ENCODE measurements at regions not wholly inside any gene's neighbourhood (a gene's known extent, or its start where the extent isn't known, plus 50 kb on each side); places are given as distances from the start of the nearest gene placed in this dataset.

- no peak for DNase-seq
Observed at GRCh38 chr18:77866351-77866750, 616.7 kb downstream of the GALR1 start.

DNA sequence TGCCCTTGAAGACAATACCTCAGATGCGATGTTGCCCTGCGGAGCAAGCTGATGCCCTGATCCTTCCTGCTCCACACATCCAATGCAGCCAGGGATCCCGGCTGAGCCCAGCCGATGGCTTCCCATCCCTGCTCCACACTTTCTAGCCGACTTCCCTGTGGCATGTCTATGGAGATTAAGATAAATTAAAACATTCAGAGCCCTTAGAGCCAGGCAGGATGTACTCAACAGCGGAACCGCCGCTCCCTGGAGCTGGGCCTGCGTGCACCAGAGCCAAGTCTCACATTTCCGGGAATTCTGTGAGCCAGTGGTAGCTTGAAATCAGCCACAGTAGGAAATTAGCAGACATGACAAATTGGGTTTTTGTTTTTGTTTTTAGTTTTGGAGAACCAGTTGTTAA lies 620.6 kb downstream of the GALR1 start:
- DNase-seq, result no peak

DNA sequence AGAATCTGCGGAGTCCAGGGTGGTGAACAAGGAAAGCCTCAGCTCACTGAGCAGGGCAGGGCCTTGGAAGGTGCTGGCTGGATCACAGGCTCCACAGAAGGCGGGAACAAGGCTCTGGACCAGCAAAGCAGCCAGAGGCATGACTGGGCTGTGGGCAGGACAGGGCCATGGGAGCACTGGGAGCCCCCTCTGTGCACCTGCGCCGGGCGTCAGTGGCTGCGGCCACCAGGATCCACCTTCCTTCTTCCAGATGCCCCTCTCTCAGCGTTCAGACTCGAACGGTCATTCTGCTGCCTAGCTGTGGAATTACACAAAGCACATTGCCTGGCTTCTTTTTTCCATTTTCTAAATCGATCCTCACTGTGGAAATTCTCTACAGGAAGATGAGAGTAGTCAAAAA lies 621.2 kb downstream of the GALR1 start:
- no peak for DNase-seq

DNA sequence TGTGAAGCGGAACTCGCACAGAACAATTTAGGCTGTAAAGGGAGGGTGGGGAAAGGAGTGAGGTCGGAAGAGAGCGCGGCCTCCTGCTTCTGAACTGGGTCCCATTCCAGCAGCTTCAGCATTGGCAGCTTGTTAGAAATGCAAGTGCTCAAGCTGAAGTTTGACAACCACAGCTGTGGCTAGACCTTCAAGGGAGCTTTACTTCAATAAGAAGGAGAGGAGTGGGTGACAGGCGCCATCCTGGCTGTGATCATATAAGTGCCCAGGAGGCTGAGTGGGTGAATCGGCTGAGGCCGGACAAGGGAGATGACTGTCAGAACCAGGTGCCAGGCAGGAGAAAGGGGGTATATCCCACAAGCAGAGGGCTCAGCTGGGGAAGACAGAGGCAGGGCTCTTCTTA lies 622.5 kb downstream of the GALR1 start:
- DNase-seq, result no peak

GRCh38 chr18:77876319-77876865 lies 626.7 kb downstream of the GALR1 start:
- DNase-seq, result no peak

- DNase-seq, result no peak
Observed at GRCh38 chr18:77879829-77880228, 630.2 kb downstream of the GALR1 start.

GRCh38 chr18:77884454-77884853 lies 634.8 kb downstream of the GALR1 start:
- DNase-seq, result no peak

- DNase-seq, result no peak
Observed at GRCh38 chr18:77894060-77894459, 644.4 kb downstream of the GALR1 start.

DNA sequence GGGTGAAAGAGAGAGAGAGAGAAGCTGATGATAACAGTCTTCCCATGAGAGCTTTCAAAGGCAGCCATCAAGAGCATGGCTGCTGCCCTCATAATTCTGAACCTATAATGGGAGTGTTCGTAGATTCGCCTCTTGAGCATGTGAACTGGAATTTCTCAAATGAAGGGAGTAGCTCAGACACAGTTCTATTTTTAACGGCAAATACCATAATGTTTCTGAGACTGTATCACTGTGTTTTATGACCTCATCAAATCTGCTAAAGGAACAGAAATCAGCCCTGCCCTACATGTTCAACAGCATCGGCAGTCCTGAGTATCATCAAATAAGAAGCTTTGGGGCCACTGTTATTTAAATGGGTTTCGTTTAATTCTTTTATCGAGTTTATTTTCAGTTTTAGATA lies 645.6 kb downstream of the GALR1 start:
- DNase-seq, result no peak

DNA sequence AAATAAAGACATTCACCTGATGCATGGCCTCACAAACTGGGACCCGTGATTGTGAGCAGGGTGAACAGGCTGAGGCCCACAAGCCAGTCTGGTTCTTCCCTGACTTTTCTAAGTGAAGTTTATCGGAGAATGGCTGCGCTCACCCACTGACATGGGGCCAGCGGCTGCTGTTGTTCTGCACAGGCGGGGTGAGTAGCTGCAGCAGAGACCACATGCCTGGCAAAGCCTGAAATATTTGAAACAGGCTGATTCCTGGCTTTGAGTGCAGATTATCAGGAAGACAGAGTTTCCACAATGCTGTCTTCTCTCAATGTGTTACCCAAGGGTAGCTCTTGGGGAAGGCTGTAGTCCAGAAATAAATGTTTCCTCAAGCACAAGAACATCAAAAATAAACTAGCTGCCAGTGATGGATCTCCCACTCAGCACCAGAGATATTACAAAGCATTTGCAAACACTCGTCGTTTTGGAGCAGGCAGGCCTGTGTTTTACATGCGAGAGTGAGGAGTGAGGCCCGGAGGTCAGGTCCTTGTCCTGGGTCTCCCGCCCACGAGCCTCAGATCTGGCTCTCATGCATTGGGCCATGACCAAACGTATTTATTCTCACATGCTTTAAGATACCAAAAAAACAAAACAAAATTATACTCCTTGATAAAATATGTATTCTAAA lies 647.1 kb downstream of the GALR1 start:
- DNase-seq, result no peak

GRCh38 chr18:77897606-77898005 lies 648.0 kb downstream of the GALR1 start:
- DNase-seq, result no peak

- DNase-seq, result no peak
Observed at GRCh38 chr18:77899972-77900754, 650.5 kb downstream of the GALR1 start.

- no peak for DNase-seq
Observed at GRCh38 chr18:77905011-77905410, 655.4 kb downstream of the GALR1 start.

GRCh38 chr18:77905449-77906055 lies 655.9 kb downstream of the GALR1 start:
- DNase-seq, result no peak

GRCh38 chr18:77906103-77906892 lies 656.6 kb downstream of the GALR1 start:
- DNase-seq, result no peak

DNA sequence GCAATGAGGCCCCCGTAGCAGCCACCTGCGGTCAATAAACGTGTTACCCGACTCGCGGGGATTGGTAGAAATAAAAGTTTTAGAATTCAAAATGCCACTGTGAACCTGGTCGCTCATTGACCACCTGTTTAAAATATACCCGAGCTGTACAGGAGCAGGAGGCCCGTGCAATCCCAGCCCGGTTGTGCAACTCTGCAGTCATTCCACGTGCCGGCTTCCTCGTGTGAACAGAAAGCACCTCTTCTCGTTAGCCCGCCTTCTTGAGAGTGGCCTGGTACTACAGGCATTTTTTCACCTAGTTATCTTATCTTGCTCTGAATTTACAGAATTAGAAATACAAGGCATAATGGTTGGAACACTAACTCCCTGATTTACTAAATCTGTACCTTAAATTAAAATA lies 660.7 kb downstream of the GALR1 start:
- DNase-seq, result no peak

DNA sequence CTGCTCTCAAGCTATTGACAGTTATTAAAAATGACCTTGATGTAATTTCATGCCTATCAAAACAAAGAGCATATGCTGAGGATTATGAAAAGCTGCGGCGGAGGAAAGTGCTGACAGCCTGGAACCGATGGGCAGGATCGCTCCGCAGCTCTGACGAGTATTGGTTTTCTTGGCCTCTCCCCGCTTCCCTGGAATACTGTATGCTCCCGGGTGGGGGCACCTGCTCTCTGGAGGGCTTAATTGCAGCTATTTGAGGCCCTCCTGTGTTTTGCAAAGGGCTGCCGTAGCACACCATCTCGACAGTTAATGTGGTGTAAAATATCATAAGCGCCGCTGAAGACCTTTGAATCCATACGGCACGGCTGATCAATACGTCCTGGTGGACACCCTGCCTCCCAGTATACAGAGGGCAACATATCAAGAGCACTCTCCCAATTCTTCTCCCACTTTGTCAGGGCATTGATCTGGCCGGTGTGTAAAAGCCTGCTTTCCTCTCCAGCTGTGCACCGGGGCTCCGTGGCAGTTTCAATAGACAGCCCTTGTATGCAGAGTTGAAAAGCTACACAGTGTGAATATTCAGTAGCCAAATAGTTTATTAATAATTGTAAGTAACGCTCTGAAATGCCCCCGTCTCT lies 662.4 kb downstream of the GALR1 start:
- DNase-seq, result no peak

DNA sequence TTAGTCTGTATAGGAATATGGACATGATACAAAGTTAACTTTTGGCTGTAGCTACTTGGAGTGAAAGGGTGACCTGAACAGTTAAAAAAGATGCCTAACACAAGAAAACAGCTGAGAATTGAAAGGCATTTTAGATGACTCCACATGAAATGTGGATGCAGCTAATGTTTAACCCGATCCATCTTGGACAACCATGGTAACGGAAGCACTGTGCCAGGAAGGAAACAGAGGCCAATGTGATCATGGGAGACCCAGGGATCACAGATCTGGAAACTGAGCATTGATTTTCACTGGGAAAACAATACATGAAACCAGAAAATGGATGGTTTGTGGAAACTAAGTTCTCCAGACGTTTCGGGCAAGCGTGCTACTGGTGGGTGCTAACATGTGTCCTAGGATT lies 669.1 kb downstream of the GALR1 start:
- DNase-seq, result no peak

DNA sequence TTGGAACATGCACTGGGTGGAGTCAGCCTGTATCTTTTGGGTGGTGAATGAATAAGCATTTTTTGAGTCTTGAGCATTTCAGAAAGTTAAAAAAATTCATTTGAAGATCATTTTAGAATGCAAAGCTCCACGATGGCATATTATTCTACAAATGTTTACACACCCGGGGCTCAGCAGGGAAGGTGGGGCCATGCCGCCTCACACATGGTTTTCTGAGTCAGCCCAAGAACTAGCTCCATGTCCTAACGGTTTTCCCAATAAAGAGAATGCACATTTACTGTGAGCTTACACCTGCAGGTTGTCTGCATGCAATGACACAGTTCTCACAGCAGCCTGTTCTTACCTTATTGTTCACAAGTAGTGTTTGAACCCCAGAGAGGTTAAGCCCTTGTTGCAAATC lies 670.3 kb downstream of the GALR1 start:
- no peak for DNase-seq

DNA sequence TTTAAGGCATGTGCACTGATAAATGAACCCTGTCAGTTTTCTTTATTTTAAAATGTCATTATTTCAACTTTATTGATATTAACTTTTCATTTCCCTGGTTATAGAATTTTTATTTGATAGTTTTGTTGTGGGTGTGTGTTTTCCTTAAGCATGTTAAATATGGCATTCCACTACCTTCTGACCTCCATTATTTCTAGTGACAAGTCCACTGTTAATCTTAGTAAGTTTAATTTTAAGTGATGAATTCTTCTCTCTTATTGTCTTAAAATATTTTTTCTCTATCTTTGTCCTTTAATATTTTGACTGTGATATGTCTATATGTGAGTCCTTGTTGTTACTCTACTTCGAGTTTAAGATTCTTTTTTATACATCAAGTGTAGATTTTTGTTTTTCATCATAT lies 685.7 kb downstream of the GALR1 start:
- DNase-seq, result no peak

DNA sequence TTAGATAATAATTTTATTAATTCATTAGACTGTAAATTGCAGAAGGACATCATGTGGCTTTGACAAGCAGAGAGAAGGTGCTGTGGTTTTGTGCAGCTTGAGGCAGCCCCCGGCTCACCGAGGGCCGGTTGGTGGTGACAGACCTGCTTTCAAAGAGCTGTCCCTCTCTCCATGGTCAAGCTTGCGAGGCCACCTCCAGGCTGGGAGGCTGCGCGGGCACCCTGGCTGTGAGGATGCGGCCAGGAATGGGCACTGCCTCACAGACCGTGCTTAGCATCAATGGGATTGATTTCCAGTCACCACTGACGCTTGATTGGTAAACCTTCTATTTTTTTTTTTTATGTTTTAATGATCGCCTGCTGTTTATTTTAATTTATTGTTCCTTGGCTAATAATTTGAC lies 690.9 kb downstream of the GALR1 start:
- DNase-seq, result no peak

DNA sequence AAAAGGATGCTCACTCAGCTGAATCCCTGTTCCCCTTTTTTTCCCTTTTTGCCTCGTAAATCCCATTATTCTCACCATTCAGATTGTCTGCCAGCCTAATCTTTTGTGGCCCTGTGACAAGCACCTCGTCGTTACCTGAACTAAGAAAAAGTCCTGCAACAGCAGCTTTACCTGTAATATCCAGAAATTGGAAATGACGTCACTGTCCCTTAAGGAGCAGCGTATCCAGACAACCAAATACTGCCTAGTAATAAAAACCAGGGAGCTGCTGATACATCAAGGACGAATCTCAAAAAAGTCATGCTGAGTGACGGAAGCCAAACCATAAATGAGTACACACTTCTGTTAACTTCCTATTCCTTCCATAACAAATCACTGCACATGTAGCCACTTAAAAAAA lies 694.9 kb downstream of the GALR1 start:
- DNase-seq, result no peak

GRCh38 chr18:77948567-77948966 lies 698.9 kb downstream of the GALR1 start:
- no peak for DNase-seq

Measured in GF-D8 (cell line).